Naive thymus-derived CD8-positive, alpha-beta T cell (primary cell): ENCODE measurements at regions not wholly inside any gene's neighbourhood (a gene's known extent, or its start where the extent isn't known, plus 50 kb on each side); places are given as distances from the start of the nearest gene placed in this dataset.
"Not testable (repeated sequence)": the region's sequence is repeated elsewhere in the genome, so short reads cannot be mapped to it uniquely, and the experiment has no call there.

Experiments used
- ATAC-seq, 2 donors: fragments of 150-1000 bp; cut with Tn5 transposase in 1 of 2; sonication (Bioruptor Pico), chemical (Tn5 transposase) in 1 of 2; 1 replicate in 1 of 2; 2 replicates in 1 of 2; pipeline ENCODE4 v1.10.0; 2021; ENCODE audit warnings: mild to moderate bottlenecking in 2 of 2, moderate library complexity in 2 of 2
- POLR2A ChIA-PET: fragments of 350-600 bp; sonication (Branson Sonifier 250); formaldehyde crosslinking; loops from one replicate; lab custom pipeline; 2021; ENCODE audit warnings: antibody characterized with exemption; lab: Charles Lee
- DNase-seq, 10 donors: peaks; one replicate each; pipeline versions ENCODE4 v3.0.0 to v3.0.0-alpha.2; 2020 to 2022
- H3K27ac Mint-ChIP-seq, 10 donors: one replicate each; pipeline ENCODE4 v1.8.0; 2020 to 2022; ENCODE audit warnings: mild to moderate bottlenecking in 10 of 10, mixed read lengths in 10 of 10, moderate library complexity in 4 of 10, inconsistent platforms in 1 of 10
- H3K27me3 Mint-ChIP-seq, 5 donors: one replicate each; pipeline ENCODE4 v1.8.0; 2021 to 2022; ENCODE audit warnings: mixed read lengths in 5 of 5
- H3K36me3 Mint-ChIP-seq, 3 donors: one replicate each; pipeline ENCODE4 v1.8.0; 2020 to 2022; ENCODE audit warnings: mixed read lengths in 3 of 3, mild to moderate bottlenecking in 2 of 3, inconsistent platforms in 1 of 3
- H3K4me1 Mint-ChIP-seq, 4 donors: one replicate each; pipeline ENCODE4 v1.8.0; 2021 to 2022; ENCODE audit warnings: mixed read lengths in 4 of 4
- H3K4me3 Mint-ChIP-seq, 10 donors: one replicate each; pipeline ENCODE4 v1.8.0; 2020 to 2022; ENCODE audit warnings: mild to moderate bottlenecking in 10 of 10, mixed read lengths in 10 of 10, moderate library complexity in 6 of 10, inconsistent platforms in 1 of 10
- H3K9me3 Mint-ChIP-seq, 9 donors: one replicate each; pipeline ENCODE4 v1.8.0; 2020 to 2022; ENCODE audit warnings: mixed read lengths in 9 of 9, mild to moderate bottlenecking in 3 of 9, inconsistent platforms in 1 of 9, moderate library complexity in 1 of 9

- ATAC-seq, H3K27me3 Mint-ChIP-seq, H3K4me1 Mint-ChIP-seq, H3K36me3 Mint-ChIP-seq, H3K27ac Mint-ChIP-seq, H3K9me3 Mint-ChIP-seq, H3K4me3 Mint-ChIP-seq, POLR2A ChIA-PET, DNase-seq: not testable (repeated sequence)
These were observed 96.4 kb upstream of the MTLN start for GRCh38 chr2:110308728-110309127.

DNA sequence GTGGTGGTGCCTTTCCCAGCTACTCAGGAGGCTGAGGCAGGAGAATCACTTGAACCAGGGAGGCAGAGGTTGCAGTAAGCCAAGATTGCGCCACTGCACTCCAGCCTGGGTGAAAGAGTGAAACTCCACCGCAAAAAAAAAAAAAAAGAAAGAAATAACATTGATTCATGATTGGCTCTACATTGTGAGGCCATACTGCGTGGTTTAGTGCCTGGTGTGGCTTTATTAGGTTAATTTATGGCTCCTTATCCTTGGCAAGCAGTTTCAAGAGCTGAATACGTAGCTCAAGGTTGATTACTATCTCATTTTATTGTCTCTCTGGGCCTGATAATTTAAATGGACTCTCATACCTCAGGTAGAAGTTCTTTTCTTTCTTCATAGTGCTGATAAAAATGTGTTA, 80.5 kb upstream of the MTLN start:
- H3K27ac Mint-ChIP-seq, POLR2A ChIA-PET, ATAC-seq, DNase-seq, H3K4me1 Mint-ChIP-seq, H3K27me3 Mint-ChIP-seq, H3K36me3 Mint-ChIP-seq, H3K9me3 Mint-ChIP-seq, H3K4me3 Mint-ChIP-seq: not testable (repeated sequence)

DNA sequence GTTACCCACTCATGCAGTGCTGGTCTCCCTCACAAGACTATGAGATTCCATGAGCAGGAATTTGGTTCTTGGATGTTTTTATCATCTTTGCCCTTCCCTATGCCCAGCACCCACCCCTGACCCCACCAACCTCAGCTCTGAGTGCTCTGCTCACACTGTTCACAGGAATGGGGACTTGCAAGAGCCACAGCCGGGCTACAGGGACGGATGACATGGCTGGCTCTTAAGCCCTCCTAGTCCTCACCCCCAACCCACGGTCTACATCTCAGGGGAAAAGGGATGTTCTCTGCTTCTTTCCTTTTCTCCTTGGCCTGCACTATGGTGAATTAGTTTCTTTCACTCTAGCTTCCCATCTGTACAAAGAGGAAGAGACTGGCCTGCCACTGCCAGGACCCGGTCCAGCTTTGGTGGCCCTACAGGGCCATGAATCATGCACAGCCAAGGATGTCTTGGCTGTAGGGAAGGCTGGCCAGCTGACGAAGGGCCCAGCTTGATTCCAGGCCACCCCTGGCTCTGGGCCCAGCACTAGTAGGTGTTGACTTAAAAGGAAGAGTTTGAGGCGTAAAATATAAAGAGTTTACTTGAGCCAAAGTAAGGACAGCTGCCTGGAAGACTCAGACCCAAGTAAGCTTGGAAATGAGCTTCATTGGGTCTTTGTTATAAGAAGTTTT, 79.7 kb upstream of the MTLN start:
- H3K36me3 Mint-ChIP-seq: not testable (repeated sequence)

DNA sequence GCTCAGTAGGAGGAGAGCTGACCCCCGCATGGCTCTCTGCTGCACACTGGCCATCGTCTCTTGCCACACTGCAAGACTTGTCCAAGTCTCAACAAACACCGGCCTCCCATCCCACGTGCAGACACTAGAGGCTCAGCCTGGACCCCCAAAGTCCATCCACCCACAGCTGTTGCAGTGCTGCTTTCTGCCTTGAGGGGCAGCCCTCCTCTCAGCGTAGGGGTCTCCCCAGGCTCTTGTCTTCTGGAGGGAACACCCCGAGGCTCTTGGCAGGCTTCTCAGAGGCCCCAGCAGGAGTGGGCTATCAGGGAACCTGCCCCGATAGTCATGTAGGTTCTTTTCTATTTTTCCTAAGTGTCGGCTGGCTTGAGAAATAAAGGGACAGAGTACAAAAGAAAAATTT, 75.5 kb upstream of the MTLN start:
- POLR2A ChIA-PET, H3K4me1 Mint-ChIP-seq, H3K36me3 Mint-ChIP-seq, H3K27ac Mint-ChIP-seq, H3K9me3 Mint-ChIP-seq, H3K4me3 Mint-ChIP-seq, H3K27me3 Mint-ChIP-seq, ATAC-seq, DNase-seq: not testable (repeated sequence)

More for the DNA sequence above, 79.7 kb upstream of the MTLN start:
- H3K27ac Mint-ChIP-seq, ATAC-seq, DNase-seq, H3K4me1 Mint-ChIP-seq, H3K4me3 Mint-ChIP-seq, H3K9me3 Mint-ChIP-seq, H3K27me3 Mint-ChIP-seq, POLR2A ChIA-PET: not testable (repeated sequence)

- not testable (repeated sequence) for H3K4me1 Mint-ChIP-seq, H3K27ac Mint-ChIP-seq
These were observed 74.9 kb upstream of the MTLN start for GRCh38 chr2:110287253-110287652.

DNA sequence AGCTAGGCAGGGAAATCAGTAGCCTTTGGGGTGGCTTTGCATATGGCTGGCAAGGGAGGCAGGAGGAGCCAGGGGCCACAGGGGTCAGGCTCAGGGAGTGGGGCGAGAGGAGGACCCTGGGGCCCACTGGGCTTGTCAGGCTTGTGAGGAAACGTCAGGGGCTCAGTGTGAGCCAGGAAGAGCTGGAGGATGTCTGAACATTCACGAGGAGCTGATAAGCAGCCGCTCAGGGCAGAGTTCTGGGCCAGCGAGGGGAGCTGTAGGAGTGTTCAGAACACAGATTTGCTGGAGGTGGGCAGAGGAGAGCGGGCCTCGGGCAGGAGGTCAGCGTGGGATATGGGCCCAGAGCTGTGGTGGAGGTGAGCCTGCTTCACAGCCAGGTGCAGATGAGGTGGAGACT, 72.7 kb upstream of the MTLN start:
- H3K9me3 Mint-ChIP-seq, H3K27ac Mint-ChIP-seq, DNase-seq, H3K27me3 Mint-ChIP-seq, H3K36me3 Mint-ChIP-seq, H3K4me3 Mint-ChIP-seq, H3K4me1 Mint-ChIP-seq, POLR2A ChIA-PET, ATAC-seq: not testable (repeated sequence)

More at GRCh38 chr2:110287253-110287652, 74.9 kb upstream of the MTLN start:
- POLR2A ChIA-PET, H3K9me3 Mint-ChIP-seq, H3K36me3 Mint-ChIP-seq, ATAC-seq, DNase-seq, H3K27me3 Mint-ChIP-seq, H3K4me3 Mint-ChIP-seq: not testable (repeated sequence)

DNA sequence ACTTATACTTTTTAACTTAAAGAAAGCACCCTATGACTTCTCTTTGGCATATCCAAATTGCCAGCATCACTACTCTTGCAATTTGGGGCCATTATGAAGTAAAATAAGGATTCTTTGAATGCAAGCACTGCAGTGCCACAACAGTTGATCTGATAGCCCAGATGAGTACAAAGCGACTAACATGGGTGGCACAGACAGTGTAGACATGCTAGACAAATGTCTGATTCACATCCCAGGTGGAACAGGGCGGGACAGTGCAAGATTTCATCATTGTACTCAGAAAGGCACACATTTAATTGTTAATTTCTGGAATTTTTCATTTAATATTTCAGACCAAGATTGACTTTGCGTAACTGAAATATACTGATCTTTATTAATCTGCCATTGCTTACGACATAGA, 68.5 kb upstream of the MTLN start:
- not testable (repeated sequence) for DNase-seq, H3K27me3 Mint-ChIP-seq

DNA sequence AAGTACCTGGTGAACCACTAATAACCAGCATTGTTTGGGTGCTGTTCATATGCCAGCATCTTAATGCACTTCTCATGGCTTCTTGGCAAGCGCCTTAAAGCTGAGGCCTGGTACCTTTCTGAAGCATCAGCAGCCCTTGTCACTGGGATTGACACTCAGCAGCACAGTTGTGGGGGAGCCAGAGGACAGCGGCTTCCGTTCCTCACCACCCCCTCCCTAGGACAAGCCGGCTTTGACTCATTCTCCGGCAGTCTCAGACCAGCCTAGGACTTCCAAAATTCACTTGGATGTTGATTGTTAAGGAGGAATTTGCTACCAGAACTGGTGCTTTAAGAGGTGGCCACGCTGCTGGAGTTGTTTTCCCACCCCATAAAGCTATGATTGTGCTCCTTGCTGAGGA, 64.7 kb upstream of the MTLN start:
- ATAC-seq, H3K36me3 Mint-ChIP-seq, H3K9me3 Mint-ChIP-seq, H3K4me1 Mint-ChIP-seq, H3K4me3 Mint-ChIP-seq, POLR2A ChIA-PET, DNase-seq, H3K27ac Mint-ChIP-seq, H3K27me3 Mint-ChIP-seq: not testable (repeated sequence)

More for the DNA sequence above, 68.5 kb upstream of the MTLN start:
- H3K4me1 Mint-ChIP-seq, H3K9me3 Mint-ChIP-seq, H3K27ac Mint-ChIP-seq, ATAC-seq, H3K36me3 Mint-ChIP-seq, POLR2A ChIA-PET, H3K4me3 Mint-ChIP-seq: not testable (repeated sequence)

DNA sequence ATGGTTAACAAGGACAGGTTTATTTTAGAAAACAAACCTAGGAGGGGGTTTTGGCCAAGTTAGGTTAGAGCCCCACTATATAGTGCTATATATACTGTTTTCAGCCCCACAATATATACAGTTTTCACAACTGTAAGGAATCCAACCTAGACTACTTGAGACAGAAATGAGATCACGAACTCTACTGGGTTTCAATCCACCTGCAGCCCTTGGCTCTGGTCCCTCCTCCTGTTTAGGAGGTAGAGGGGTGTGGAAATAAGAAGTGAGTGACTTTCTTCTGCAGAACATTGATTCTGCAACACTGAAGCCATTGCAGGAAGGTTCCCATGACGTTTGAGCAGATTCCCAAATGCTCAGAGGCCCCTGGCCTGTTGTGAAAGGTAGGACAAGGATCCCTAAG, 63.7 kb upstream of the MTLN start:
- H3K4me1 Mint-ChIP-seq, ATAC-seq, POLR2A ChIA-PET, H3K36me3 Mint-ChIP-seq, H3K27me3 Mint-ChIP-seq, H3K9me3 Mint-ChIP-seq, DNase-seq, H3K4me3 Mint-ChIP-seq, H3K27ac Mint-ChIP-seq: not testable (repeated sequence)

DNA sequence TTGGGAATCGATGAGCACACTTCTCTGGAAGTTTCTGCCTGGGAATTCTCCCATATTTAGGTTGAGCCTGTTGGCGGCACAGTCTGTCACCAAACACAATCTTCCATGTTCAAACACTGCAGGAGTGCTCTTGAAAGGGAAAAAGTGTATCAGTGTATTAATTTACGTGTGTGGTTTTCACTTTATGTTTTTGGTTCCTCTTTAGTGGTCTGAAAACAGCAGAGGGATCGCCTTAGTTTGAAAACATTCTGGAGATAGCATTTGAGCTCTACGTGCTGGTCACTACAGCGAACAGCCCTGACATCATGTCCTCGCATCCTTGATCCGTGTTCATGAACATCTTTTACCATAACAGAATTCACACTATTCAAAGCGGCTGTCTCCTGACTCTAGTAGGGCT, 57.3 kb upstream of the MTLN start:
- H3K36me3 Mint-ChIP-seq, H3K4me1 Mint-ChIP-seq, H3K4me3 Mint-ChIP-seq, H3K27me3 Mint-ChIP-seq, H3K9me3 Mint-ChIP-seq, H3K27ac Mint-ChIP-seq, ATAC-seq, DNase-seq, POLR2A ChIA-PET: not testable (repeated sequence)

DNA sequence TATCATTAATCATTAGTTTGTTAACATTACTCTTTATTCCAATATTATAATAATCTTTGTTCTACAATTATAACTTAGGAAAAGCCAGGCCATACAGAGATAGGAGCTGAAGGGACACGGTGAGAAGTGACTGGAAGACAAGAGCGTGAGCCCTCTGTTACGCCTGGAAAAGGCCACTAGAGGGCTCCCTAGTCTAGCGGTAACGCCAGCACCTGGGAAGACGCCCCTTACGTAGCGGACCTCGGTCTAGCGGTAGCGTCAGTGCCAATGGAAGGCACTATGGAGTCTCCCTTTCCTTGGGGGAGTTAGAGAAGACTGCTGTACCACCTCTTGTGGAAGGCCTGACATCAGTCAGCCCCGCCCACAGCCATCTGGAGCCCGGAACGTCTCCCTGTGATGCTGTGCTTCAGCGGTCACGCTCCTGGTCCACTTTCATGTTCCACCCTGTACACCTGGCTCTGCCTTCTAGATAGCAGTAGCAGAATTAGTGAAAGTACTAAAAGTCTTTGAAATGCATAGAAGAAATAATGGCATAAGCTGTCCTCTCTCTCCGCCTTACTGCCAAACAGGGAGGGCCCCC, 55.6 kb upstream of the MTLN start:
- H3K27ac Mint-ChIP-seq, POLR2A ChIA-PET, H3K4me1 Mint-ChIP-seq, H3K36me3 Mint-ChIP-seq, H3K27me3 Mint-ChIP-seq, H3K9me3 Mint-ChIP-seq: not testable (repeated sequence)
- H3K4me3 Mint-ChIP-seq: peak overlapping the region in 3 of 10 donors; percentile 27 to 34 (median 30)
- ATAC-seq: peak; percentile 79
- peak in 2 of 10 donors; percentile 4 to 7 for DNase-seq

GRCh38 chr2:110264804-110265203, 52.5 kb upstream of the MTLN start:
- H3K9me3 Mint-ChIP-seq, H3K27ac Mint-ChIP-seq, H3K36me3 Mint-ChIP-seq, POLR2A ChIA-PET, ATAC-seq, H3K4me3 Mint-ChIP-seq, DNase-seq, H3K4me1 Mint-ChIP-seq, H3K27me3 Mint-ChIP-seq: not testable (repeated sequence)

DNA sequence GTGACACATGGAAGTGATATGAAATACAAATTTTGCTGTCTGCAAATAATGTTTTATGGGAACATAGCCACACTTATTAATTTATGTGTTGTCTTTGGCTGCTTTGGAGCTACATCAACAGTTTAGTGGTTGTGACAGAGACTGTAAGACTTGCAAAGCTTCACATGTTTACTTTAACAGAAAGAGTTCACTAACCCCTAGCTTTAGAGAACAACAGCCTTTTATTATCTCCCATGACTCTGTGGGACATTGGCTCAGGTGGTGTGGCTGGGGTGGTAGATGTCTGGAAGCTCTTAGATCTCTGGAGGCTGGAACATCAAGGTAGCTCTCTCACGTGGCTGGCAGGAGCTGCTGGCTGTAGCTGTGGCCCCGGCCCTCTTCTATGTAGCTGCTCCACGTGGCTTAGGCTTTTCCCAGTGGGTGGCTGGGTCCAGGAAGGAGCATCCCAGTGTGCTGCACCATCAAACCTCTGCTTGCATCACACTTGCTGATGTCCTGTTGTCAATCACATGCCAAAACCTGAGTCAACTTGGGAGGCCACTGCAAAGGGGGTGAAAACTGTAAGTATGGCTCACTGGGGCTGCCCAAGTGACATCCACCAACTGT, 51.8 kb upstream of the MTLN start:
- H3K36me3 Mint-ChIP-seq, ATAC-seq, H3K4me1 Mint-ChIP-seq, H3K27ac Mint-ChIP-seq, POLR2A ChIA-PET, H3K4me3 Mint-ChIP-seq, H3K27me3 Mint-ChIP-seq, H3K9me3 Mint-ChIP-seq, DNase-seq: not testable (repeated sequence)

- POLR2A ChIA-PET, H3K4me1 Mint-ChIP-seq, H3K9me3 Mint-ChIP-seq, H3K27me3 Mint-ChIP-seq, H3K4me3 Mint-ChIP-seq, H3K36me3 Mint-ChIP-seq, DNase-seq, ATAC-seq, H3K27ac Mint-ChIP-seq: not testable (repeated sequence)
These were observed 51.1 kb upstream of the MTLN start for GRCh38 chr2:110263462-110263861.
